ENCODE measurements at regions not wholly inside any gene's neighbourhood (a gene's known extent, or its start where the extent isn't known, plus 50 kb on each side); places are given as distances from the start of the nearest gene placed in this dataset.

GRCh38 chr3:30349507-30349906 lies 256.9 kb upstream of the TGFBR2 start:
- TF ChIP-seq CTCF (IDR thresholded peaks at IDR 0.05; ENCODE audit: insufficient read depth, low read length, poor library complexity, severe bottlenecking) (no peak), EZH2phosphoT487 (conservative IDR thresholded peaks at IDR 0.05; ENCODE audit: low read length) (no peak)

Data from SU-DHL-6 (cell line).